Upper lobe of left lung (tissue), 6 donors: ENCODE measurements at regions not wholly inside any gene's neighbourhood (a gene's known extent, or its start where the extent isn't known, plus 50 kb on each side); places are given as distances from the start of the nearest gene placed in this dataset.
A peak's percentile ranks its signal among the peaks of the same experiment; 100 is the strongest.

Source experiments
- ATAC-seq, 2 donors: fragments of 200-7000 bp; cut with Tn5 transposase; one replicate each; pipeline ENCODE4 v1.9.1; 2022; ENCODE audit warnings: mild to moderate bottlenecking in 2 of 2, moderate library complexity in 2 of 2; ENCODE audit not compliant: low FRiP score in 2 of 2
- DNase-seq, 2 donors: peaks; one replicate each; pipeline ENCODE4 v3.0.0-alpha.2; 2019 to 2020
- H3K27ac ChIP-seq, 4 donors: fragments of 200-600 bp; sonication (generic); one replicate each; pipeline ENCODE4 v1.5.1; 2016 to 2019
- H3K27me3 ChIP-seq, 4 donors: fragments of 200-600 bp; sonication (generic); one replicate each; pipeline ENCODE4 v1.5.1; 2017 to 2019
- H3K36me3 ChIP-seq, 4 donors: fragments of 200-600 bp; sonication (generic); one replicate each; pipeline ENCODE4 v1.5.1; 2016 to 2019
- H3K4me1 ChIP-seq, 4 donors: fragments of 200-600 bp; sonication (generic); one replicate each; pipeline ENCODE4 v1.5.1; 2018 to 2019
- H3K4me3 ChIP-seq, 4 donors: fragments of 200-600 bp; sonication (generic); one replicate each; pipeline ENCODE4 v1.5.1; 2017 to 2019; ENCODE audit warnings: mild to moderate bottlenecking in 2 of 4, moderate library complexity in 1 of 4
- H3K9me3 ChIP-seq, 4 donors: fragments of 200-600 bp; sonication (generic); one replicate each; pipeline ENCODE4 v1.5.1; 2018 to 2019
- EP300 ChIP-seq, 4 donors: sonication (generic); formaldehyde crosslinking; IDR thresholded peaks; one replicate each; pipeline ENCODE4 v1.5.1; 2017; ENCODE audit warnings: antibody characterized with exemption in 4 of 4, control low read depth in 2 of 4
- POLR2A ChIP-seq, 4 donors: fragments of 450-650 bp; IDR thresholded peaks; one replicate each; pipeline ENCODE4 v1.5.1; 2016 to 2017; ENCODE audit warnings: antibody characterized with exemption in 4 of 4, mild to moderate bottlenecking in 2 of 4
- POLR2AphosphoS5 ChIP-seq, 2 donors: sonication (generic); formaldehyde crosslinking; IDR thresholded peaks; one replicate each; pipeline ENCODE4 v1.5.1; 2017; ENCODE audit warnings: antibody characterized with exemption in 2 of 2
- WGBS, 2 donors: methylation state at CpG; one replicate each; pipeline ENCODE4 v1.1.5; 2017 to 2018; 5-methylcytosine and 5-hydroxymethylcytosine counted together
- TF ChIP-seq, protein P1 (sequence below), 6 experiments: fragments of 450-650 bp in 4 of 6; fragments of 200-600 bp in 2 of 6; sonication (generic) in 2 of 6; IDR thresholded peaks; one replicate each; pipeline ENCODE4 v1.5.1; 2016 to 2019; ENCODE audit warnings: antibody characterized with exemption in 6 of 6
- donor health status: DM: no; HTN: no; CAD: no; lungs with moderate emphysema.
- donor health status: DM: no; HTN: yes; CAD: no; lungs with severe emphysema.

DNA sequence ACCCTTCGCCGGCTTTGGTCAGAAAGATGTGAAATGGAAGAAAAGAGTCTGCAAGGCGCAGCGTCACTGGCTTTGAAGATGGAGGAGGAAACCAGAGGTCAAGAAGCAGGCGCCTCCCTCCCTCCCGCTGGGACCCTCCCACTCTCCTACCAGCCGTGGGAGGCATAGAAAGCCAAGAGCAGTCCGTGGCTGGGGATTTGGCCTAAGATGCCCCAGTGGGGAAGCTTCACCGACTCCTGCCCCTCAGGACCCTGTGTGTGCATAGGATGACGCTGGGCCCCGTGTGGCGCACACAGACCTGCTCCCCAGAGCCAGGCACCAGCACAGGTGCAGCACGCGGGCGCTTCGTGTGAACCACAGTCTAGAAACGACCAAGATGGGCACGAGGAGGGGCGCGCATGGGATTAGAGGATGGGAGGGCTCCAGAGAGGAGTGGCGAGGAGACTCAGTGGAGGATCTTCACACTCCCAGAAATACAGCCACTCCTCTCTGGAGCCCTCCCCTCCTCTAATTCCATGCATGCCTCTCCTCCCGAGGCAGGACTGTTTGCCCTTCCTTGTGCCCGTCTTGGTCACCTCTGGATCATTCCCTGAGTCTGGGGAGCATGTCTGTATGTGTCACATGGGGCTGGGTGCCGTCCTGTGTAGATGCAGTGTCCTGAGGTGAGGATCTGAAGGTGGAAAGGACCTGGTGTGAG, 194.3 kb downstream of the TEX29 start:
- H3K27ac ChIP-seq: no peak overlapping the region
- ATAC-seq (no peak), DNase-seq (peak in 1 of 2 donors; percentile 74)
- no peaks in the 10 kb centered on the region for H3K9me3 ChIP-seq
- no peaks in the 10 kb centered on the region for H3K27me3 ChIP-seq
- H3K36me3 ChIP-seq: no peaks in the 10 kb centered on the region
- H3K4me1 ChIP-seq: no peaks in the 10 kb centered on the region
- H3K4me3 ChIP-seq: no peak overlapping the region
- TF ChIP-seq POLR2A (IDR thresholded peaks at IDR 0.05) (no peak), POLR2AphosphoS5 (IDR thresholded peaks at IDR 0.05) (no peak), EP300 (IDR thresholded peaks at IDR 0.05) (no peak)
- TF ChIP-seq, protein P1, sequence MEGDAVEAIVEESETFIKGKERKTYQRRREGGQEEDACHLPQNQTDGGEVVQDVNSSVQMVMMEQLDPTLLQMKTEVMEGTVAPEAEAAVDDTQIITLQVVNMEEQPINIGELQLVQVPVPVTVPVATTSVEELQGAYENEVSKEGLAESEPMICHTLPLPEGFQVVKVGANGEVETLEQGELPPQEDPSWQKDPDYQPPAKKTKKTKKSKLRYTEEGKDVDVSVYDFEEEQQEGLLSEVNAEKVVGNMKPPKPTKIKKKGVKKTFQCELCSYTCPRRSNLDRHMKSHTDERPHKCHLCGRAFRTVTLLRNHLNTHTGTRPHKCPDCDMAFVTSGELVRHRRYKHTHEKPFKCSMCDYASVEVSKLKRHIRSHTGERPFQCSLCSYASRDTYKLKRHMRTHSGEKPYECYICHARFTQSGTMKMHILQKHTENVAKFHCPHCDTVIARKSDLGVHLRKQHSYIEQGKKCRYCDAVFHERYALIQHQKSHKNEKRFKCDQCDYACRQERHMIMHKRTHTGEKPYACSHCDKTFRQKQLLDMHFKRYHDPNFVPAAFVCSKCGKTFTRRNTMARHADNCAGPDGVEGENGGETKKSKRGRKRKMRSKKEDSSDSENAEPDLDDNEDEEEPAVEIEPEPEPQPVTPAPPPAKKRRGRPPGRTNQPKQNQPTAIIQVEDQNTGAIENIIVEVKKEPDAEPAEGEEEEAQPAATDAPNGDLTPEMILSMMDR (IDR thresholded peaks at IDR 0.05): no peak
- 64 to 66% methylated on average over 21 to 23 of the region's 24 CpGs for WGBS, 2 donors

- TF ChIP-seq POLR2AphosphoS5 (IDR thresholded peaks at IDR 0.05): no peak
- no peak for TF ChIP-seq EP300 (IDR thresholded peaks at IDR 0.05)
- TF ChIP-seq, protein P1 (IDR thresholded peaks at IDR 0.05): no peak
- no peak for TF ChIP-seq POLR2A (IDR thresholded peaks at IDR 0.05)
- ATAC-seq (no peak), DNase-seq (no peak)
- 64 to 68% methylated on average over 2 to 3 of the region's 3 CpGs for WGBS, 2 donors
- H3K27me3 ChIP-seq: no peaks in the 10 kb centered on the region
- H3K4me3 ChIP-seq: no peak overlapping the region
- no peaks in the 10 kb centered on the region for H3K4me1 ChIP-seq
- no peaks in the 10 kb centered on the region for H3K9me3 ChIP-seq
- no peak overlapping the region for H3K27ac ChIP-seq
- H3K36me3 ChIP-seq: no peaks in the 10 kb centered on the region
Observed at GRCh38 chr13:111515307-111515617, 194.8 kb downstream of the TEX29 start.

DNA sequence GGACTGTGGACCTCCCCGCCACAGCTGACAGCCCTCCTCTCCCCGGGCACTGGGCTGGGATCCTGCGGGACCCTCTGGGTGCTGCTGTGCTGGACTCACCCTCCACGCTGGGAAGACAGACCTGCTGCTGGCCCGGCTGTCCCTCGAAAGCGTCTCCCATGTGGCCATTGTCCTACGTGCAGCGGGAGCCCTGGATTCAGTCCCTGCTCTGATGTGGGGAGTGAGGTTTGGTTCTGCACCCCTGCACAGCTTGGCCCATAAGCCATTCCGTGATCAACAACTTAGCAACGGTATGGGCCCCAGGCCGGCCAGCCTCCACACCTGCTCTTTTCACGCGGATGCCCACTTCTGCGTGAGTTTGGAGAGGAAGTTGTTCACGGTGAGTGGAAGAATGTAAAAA, 195.2 kb downstream of the TEX29 start:
- DNase-seq: peak in 1 of 2 donors; percentile 60
- H3K4me3 ChIP-seq: no peak overlapping the region
- no peak overlapping the region for H3K27ac ChIP-seq
- TF ChIP-seq, protein P1 (IDR thresholded peaks at IDR 0.05): no peak
- no peak for TF ChIP-seq POLR2A (IDR thresholded peaks at IDR 0.05)
- no peak for TF ChIP-seq POLR2AphosphoS5 (IDR thresholded peaks at IDR 0.05)
- TF ChIP-seq EP300 (IDR thresholded peaks at IDR 0.05): no peak
- no peaks in the 10 kb centered on the region for H3K4me1 ChIP-seq
- no peak for ATAC-seq
- no peaks in the 10 kb centered on the region for H3K9me3 ChIP-seq
- H3K36me3 ChIP-seq: no peaks in the 10 kb centered on the region
- 62 to 71% methylated on average over 9 to 16 of the region's 16 CpGs for WGBS, 2 donors
- no peaks in the 10 kb centered on the region for H3K27me3 ChIP-seq

DNA sequence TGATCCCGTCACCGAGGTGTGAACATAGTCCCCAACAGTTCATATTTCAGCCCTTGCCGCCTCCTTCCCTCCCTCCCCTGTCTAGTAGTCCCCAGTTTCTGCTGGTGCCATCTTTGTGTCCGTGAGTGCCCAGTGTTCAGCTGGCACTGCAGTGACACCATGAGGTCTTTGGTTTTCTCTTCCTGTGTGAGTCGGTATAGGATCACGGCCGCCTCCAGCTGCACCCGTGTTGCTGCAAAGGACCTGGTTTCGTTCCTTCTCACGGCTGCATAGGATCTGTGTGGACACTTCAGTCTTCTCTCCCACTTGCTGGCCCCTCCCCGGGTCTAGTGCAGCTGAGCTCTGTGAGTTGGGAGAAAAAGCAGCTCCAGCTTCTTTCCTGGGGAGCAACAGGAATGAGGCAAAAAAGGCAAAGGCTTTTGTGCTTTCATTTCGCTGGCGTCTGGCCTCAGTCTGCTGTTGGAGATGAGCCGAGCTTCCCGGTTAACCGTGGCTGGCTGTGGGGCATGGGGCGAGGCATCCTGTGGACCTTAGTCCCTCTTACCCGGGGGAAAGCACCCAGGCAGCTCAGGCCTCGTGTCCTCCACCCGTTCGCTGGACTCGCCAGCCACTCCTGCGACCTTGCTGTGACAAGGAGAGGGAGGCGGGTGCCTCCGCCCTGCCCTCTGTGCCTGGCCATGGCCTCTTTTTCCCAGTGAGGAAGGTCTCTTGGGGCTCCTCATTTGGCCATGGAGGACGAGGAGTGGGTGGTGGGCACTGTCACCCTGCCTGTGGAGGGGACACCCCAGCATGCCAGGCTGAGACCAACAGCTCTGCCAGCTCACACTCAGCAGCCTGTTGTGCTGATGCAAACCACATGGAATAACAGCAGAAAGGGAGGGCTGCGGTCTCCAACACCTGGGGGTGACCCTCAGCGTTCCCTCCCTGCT, 196.5 kb downstream of the TEX29 start:
- no peaks in the 10 kb centered on the region for H3K27me3 ChIP-seq
- WGBS, 2 donors: 62 to 70% methylated on average over 15 to 28 of the region's 28 CpGs
- ATAC-seq (no peak), DNase-seq (peak in 1 of 2 donors; percentile 63)
- no peaks in the 10 kb centered on the region for H3K9me3 ChIP-seq
- no peaks in the 10 kb centered on the region for H3K36me3 ChIP-seq
- TF ChIP-seq POLR2AphosphoS5 (IDR thresholded peaks at IDR 0.05) (no peak), EP300 (IDR thresholded peaks at IDR 0.05) (no peak), POLR2A (IDR thresholded peaks at IDR 0.05) (no peak)
- TF ChIP-seq, protein P1 (IDR thresholded peaks at IDR 0.05): no peak
- H3K4me1 ChIP-seq: no peaks in the 10 kb centered on the region
- H3K4me3 ChIP-seq: no peak overlapping the region
- no peak overlapping the region for H3K27ac ChIP-seq
